ENCODE measurements at regions not wholly inside any gene's neighbourhood (a gene's known extent, or its start where the extent isn't known, plus 50 kb on each side); places are given as distances from the start of the nearest gene placed in this dataset.
"Not testable (repeated sequence)": the region's sequence is repeated elsewhere in the genome, so short reads cannot be mapped to it uniquely, and the experiment has no call there.

DNA sequence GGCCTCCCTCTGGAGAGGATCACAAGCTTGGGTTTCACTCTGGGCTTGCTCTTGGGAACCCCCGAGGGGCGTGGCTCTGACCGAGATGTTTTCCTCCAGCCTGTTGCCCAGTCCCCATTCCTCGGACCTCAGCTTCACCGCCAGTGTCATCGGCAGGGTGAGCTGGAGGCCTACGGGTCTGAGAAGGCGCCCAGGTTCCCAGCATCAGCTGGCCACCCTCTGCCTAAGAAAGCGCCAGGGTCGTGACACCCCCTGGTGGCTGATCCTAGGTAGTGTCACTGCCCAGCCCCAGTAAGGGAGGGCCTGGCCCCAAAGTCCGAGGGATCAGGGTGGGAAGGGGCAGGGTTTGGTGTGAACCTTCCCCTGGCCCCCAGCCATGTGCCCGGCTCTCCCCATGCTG lies 928.8 kb downstream of the TUBA3C start:
- DNase-seq; intact Hi-C loops (cut with DNase I): not testable (repeated sequence)

DNA sequence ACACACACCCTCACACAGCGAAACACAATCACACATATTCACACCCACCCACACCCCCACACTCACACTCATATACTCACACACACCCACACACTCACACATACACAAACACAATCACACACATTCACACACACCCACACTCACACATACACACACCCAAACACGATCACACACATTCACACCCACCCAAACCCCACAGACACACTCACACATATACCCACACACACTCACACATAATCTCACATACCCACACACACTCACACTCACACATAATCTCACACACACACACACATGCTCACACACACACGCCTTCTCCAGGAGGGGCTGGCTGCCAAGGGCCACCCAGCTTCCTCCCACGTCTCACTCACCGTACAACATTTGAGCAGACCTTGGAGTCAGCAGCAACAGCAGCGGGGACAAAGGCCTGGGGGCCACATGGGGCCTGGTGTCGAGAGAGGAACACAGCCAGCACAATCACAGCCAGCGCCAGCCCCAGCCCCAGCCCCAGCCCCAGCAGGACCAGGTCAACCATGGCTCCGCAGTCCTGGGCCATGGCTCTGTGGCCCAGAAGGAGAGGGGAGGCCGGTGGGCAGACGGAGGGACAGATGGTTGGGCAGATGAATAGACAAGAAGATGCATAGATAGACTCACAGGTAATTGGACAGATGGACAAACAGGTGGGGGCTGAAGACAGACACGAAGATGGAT lies 932.9 kb downstream of the TUBA3C start:
- peak in 1 of 42 donors; percentile 27 for DNase-seq
- intact Hi-C loops (cut with DNase I) = not testable (repeated sequence)

DNA sequence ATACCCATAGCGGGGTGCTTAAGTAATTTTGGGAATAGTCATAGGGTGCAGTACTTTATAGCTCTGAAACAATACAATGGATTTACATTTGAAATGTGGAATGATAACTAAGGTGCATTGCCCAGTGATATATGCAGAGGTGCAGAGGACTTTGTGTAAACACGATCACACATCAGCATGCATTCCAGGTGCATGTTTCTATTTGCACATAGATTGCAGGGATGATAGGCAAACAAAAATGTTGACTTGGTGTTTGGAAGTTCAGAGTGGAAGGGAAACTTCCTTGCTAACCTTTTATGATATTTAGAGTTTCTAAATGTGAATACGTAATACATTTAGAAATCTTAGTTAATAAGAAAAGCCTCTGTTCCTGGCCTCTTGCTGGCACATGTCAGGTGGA lies 941.5 kb downstream of the TUBA3C start:
- DNase-seq; intact Hi-C loops (cut with DNase I): not testable (repeated sequence)

DNA sequence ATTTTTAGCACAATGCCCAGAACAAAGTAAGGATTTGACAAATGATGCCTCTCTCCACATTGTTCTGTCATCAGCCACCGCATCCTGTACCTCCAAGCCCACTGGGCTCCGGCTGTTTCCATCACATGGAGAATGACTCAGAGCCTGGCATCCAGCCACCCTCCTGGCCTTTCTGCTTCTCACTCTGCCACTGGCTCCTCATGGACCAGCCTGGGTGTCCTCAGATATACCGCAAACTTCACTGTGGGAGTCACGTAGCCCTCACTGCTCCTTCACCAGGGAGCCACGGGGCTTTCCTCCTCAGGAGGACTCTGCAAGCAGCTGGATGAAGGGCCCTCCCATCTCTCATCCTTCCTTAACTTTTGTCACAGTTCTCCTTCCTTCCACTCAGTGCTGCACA lies 943.0 kb downstream of the TUBA3C start:
- intact Hi-C loops (cut with DNase I); DNase-seq: not testable (repeated sequence)

DNA sequence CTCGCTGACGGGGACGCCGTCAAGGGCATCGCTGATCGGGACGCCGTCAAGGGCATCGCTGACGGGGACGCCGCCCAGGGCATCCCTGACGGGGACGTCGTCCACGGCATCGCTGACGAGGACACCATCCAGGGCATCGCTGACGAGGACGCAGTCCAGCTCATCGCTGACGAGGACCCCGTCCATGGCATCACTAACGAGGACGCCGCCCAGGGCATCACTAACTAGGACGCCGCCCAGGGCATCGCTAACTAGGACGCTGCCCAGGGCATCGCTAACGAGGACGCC lies 945.2 kb downstream of the TUBA3C start:
- intact Hi-C loops (cut with DNase I) = no loop called here
- DNase-seq = no peak

DNA sequence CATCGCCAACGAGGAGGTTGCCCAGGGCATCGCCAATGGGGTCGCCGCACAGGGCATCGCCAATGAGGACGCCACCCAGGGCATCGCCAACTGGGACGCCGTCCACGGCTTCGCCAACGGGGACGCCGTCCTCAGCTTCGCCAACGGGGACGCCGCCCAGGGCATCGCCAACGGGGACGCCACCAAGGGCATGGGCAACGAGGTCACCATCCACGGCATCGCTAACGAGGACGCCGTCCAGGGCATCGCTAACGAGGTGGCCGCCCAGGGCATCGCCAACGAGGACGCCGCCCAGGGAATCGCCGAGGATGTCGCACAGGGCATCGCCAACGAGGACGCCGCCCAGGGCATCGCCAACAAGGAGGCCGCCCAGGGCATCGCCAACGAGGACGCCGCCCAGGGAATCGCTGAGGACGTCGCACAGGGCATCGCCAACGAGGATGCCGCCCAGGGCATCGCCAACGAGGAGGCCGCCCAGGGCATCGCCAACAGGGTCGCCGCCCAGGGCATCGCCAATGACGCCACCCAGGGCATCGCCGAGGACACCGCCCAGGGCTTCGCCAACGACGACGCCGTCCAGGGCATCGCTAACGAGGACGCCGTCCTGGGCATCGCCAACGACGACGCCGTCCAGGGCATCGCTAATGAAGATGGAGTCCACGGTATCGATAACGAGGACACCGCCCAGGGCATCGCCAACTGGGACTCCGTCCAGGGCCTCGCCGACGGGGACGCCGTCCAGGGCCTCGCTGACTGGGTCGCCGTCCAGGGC lies 945.7 kb downstream of the TUBA3C start:
- DNase-seq = no peak
- intact Hi-C loops (cut with DNase I) = no loop called here

DNA sequence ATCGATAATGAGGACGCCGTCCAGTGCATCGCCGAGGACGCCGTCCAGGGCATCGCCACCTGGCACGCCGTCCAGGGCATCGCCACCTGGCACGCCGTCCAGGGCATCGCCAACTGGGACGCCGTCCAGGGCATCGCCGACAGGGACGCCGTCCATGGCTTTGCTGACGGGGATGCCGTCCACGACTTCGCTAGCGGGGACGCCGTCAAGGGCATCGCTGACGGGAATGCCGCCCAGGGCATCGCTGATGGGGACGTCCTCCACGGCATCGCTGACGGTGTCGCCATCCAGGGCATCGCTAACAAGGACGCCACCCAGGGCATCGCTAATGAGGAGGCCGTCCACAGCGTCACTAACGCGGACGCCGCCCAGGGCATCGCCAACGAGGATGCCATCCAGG lies 946.5 kb downstream of the TUBA3C start:
- intact Hi-C loops (cut with DNase I) = no loop called here
- no peak for DNase-seq

DNA sequence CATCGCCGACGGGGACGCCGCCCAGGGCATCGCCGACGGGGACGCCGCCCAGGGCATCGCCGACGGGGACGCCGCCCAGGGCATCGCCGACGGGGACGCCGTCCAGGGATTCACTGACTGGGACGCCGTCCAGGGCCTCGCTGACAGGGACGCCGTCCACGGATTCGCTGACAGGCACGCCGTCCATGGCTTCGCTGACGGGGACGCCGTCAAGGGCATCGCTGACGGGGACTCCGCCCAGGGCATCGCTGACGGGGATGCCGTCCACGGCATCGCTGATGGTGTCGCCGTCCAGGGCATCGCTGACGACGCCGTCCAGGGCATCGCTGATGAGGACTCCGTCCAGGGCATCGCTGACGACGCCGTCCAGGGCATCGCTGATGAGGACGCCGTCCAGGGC lies 947.2 kb downstream of the TUBA3C start:
- intact Hi-C loops (cut with DNase I) = not testable (repeated sequence)

DNA sequence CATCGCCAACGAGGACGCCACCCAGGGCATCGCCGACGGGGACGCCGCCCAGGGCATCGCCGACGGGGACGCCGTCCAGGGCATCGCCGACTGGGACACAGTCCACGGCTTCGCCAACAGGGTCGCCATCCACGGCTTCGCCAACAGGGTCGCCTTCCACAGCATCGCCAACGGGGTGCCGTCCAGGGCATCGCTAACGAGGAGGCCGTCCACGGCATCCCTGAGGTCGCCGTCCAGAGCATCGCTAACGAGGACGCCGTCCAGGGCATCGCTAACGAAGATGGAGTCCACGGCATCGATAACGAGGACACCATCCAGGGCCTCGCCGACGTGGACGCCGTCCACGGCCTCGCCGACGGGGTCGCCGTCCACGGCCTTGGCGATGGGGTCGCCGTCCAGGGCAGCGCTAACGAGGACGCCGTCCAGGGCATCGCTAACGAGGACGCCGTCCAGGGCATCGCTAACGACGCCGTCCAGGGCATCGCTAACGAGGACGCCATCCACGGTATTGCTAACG lies 947.8 kb downstream of the TUBA3C start:
- DNase-seq = no peak

More for the DNA sequence above, 947.2 kb downstream of the TUBA3C start:
- not testable (repeated sequence) for DNase-seq

DNA sequence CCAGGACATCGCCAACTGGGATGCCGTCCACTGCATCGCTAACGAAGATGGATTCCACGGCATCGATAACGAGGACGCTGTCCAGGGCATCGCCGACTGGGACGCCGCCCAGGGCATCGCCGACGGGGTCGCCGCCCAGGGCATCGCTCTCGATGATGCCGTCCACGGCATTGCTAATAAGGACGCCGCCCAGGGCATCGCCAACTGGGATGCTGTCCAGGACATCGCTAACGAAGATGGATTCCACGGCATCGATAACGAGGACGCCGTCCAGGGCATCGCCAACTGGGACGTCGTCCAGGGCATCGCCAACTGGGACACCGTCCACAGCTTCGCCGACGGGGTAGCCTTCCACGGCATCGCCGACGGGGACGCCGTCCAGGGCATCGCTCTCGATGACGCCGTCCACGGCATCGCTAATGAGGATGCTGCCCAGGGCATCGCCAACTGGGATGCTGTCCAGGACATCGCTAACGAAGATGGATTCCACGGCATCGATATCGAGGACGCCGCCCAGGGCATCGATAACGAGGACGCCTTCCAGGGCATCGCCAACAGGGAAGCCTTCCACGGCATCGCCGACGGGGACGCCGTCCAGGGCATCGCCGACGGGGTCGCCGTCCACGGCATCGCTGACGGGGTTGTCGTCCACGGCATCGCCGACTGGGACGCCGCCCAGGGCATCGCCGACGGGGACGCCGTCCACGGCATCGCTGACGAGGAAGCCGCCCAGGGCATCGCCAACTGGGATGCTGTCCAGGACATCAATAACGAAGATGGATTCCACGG lies 948.4 kb downstream of the TUBA3C start:
- DNase-seq = no peak
- intact Hi-C loops (cut with DNase I) = no loop called here

More for the DNA sequence above, 947.8 kb downstream of the TUBA3C start:
- intact Hi-C loops (cut with DNase I) = no loop called here

DNA sequence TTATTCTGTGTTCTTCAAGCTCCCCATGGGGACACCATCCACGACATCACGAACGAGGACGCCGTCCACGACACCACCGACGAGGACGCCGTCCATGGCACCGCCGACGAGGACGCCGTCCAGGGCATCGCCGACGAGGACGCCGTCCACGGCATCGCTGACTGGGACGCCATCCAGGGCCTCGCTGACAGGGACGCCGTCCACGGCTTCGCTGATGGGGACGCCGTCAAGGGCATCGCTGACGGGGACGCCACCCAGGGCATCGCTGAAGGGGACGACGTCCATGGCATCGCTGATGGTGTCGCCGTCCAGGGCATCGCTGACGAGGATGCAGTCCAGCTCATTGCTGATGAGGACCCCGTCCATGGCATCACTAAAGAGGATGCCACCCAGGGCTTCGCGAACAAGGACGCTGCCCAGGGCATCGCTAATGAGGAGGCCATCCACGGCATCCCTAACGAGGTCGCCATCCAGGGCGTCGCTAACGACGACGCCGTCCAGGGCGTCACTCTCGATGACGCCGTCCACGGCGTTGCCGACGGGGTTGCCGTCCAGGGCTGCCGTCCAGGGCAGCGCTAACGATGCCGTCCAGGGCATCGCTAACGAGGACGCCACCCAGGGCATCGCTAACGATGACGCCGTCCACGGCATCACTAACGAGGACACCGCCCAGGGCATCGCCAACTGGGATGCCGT lies 949.2 kb downstream of the TUBA3C start:
- intact Hi-C loops (cut with DNase I) = no loop called here
- no peak for DNase-seq

DNA sequence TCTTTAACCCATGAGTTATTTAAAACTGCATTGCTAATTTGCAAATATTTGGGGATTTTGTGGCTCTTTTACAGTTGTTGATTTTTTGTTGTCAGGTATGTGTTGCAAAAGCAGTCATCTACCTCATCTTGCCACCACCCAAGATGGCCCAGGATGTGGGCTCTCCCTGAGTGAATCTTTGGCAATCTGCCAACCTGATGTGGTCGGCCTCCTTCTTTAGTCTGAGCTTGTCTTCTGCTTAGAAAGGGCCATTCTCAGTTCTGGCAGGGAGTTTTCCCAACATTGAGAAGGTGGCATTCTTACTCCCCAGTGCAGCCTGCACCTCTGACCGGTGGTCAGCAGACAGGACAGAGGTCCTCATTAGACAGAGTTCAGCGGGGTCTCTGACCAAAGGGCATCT lies 957.2 kb downstream of the TUBA3C start:
- intact Hi-C loops (cut with DNase I); DNase-seq: not testable (repeated sequence)

DNA sequence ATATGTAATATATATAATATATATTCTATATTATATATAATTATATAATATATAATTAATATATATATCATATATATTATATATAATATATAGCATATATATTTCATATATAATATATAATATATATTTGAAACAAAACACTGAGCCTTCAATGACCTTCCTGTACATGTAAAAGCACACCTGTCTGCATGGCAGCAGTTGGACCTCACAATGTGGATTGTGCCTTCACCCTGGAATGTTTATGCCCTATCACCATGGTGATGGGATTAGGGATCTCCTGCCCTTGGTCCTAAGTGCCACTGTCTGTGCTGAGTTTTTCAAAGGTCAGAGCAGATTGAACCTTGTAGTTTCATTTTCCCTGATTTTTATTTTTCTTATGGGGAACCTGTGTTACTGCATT lies 966.9 kb downstream of the TUBA3C start:
- intact Hi-C loops (cut with DNase I); DNase-seq: not testable (repeated sequence)

DNA sequence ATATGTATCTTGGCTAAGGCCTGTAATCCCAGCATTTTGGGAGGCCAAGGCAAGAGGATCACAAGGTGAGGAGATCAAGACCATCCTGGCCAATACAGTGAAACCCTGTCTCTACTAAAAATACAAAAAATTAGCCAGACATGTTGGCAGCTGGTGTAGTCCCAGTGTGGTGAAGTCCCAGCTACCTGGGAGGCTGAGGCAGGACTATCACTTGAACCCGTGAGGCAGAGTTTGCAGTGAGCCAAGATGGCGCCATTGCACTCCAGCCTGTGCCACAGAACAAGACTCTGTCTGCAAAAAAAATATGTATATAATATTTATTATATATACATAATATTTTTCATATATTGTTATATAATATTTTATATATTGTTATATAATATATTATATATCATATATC lies 968.1 kb downstream of the TUBA3C start:
- DNase-seq; intact Hi-C loops (cut with DNase I): not testable (repeated sequence)

DNA sequence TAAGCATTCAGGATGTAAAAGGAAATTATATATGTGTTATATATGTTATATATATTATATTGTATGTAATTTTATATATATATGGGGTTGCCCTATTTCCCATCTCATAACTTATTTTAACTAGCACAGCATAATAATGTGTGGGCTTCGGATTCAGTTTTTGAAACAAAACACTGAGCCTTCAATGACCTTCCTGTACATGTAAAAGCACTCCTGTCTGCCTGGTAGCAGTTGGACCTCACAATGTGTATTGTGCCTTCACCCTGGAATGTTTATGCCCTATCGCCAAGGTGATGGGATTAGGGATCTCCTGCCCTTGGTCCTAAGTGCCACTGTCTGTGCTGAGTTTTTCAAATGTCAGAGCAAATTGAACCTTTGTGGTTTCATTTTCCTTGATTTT lies 968.8 kb downstream of the TUBA3C start:
- DNase-seq = peak in 8 of 42 donors; percentile 23 to 77 (median 44)
- intact Hi-C loops (cut with DNase I) = no loop called here

DNA sequence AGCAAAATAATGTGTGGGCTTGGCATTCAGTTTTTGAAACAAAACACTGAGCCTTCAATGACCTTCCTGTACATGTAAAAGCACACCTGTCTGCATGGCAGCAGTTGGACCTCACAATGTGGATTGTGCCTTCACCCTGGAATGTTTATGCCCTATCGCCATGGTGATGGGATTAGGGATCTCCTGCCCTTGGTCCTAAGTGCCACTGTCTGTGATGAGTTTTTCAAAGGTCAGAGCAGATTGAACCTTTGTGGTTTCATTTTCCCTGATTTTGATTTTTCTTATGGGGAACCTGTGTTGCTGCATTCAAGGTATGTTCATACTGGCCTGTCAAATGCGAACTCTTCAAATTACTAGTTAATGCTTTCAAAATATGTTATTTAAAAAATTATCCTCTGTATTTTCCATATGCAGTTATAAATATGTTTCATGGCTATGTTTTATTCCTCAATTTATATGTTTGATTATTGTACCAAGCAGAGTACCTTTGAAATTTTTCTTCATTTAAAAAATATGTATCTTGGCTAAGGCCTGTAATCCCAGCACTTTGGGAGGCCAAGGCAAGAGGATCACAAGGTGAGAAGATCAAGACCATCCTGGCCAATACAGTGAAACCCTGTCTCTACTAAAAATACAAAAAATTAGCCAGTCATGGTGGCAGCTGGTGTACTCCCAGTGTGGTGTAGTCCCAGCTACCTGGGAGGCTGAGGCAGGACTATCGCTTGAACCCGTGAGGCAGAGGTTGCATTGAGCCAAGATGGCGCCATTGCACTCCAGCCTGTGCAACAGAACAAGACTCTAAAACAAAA lies 969.7 kb downstream of the TUBA3C start:
- intact Hi-C loops (cut with DNase I) = not testable (repeated sequence)
- DNase-seq = peak in 16 of 42 donors; percentile 16 to 68 (median 35)

DNA sequence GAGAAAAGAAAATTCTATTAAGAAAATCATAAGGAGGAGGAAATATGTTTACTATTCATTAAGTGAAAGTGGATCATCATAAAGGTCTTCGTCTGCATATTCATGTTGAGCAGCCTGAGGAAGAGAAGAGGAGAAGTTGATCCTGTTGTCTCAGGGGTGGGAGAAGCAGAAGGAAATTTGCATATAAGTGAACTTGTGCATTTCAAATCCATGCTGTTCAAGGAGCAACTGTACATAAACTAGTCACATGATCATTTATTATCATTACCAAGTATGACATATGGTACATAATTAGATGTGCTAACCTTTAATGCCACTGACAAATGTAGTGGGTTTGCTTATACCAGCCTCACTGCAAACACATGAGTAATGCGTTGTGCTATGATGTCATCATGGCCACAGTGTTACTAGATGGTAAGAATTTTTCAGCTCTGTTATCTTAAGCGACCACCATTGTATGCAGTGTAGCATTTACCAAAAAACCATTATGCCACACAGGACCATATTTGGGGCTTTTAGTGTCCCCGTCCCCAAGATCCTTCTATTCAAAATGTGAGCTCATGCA lies 976.9 kb downstream of the TUBA3C start:
- intact Hi-C loops (cut with DNase I); DNase-seq: not testable (repeated sequence)

DNA sequence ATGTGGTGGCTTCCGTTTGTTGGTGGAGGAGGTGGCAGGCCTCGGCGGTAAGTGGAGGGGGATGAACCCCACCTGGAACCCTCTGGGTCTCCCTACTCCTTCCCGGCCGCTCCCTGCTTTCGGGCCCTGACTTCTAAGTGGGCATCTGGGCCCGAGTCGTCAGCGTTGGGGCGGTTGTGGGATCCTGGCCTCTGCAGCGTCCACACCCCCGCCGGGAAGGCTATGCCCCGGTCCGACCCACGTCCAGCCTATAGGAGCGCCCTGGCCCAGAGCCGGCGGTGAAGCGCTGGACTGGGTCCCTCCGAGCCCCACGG lies 986.3 kb downstream of the TUBA3C start:
- DNase-seq = peak in 1 of 42 donors; percentile 8
- intact Hi-C loops (cut with DNase I) = not testable (repeated sequence)

Measured in head of caudate nucleus (tissue), 42 donors.